Inflammatory macrophage treated with lipopolysaccharide for 4 hours (primary cell): ENCODE measurements at regions not wholly inside any gene's neighbourhood (a gene's known extent, or its start where the extent isn't known, plus 50 kb on each side); places are given as distances from the start of the nearest gene placed in this dataset.
A peak's percentile ranks its signal among the peaks of the same experiment; 100 is the strongest.
"Not testable (repeated sequence)": the region's sequence is repeated elsewhere in the genome, so short reads cannot be mapped to it uniquely, and the experiment has no call there.

Experiments
- DNase-seq: peaks from one replicate; pipeline ENCODE4 v3.0.0-alpha.2; 2020

DNA sequence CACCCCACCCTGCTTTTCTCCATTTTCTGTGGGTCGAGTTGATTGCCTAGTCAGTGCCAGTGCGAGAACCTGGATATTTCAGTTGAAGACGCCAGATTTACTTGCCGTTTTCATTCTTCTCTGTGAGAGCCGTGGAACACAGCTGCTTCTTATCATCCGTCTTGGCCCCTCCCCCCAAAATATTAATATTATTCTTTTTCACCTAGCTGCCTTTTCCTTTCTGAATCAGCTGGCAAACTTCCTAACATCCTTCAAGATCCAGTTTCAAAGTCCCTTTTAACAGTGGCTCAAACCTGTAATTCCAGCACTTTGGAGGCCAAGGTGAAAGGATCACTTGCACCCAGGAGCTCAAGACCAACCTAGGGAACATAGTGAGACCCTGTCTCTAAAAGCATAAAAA, 117.1 kb upstream of the RASA1 start:
- no peak for DNase-seq

DNA sequence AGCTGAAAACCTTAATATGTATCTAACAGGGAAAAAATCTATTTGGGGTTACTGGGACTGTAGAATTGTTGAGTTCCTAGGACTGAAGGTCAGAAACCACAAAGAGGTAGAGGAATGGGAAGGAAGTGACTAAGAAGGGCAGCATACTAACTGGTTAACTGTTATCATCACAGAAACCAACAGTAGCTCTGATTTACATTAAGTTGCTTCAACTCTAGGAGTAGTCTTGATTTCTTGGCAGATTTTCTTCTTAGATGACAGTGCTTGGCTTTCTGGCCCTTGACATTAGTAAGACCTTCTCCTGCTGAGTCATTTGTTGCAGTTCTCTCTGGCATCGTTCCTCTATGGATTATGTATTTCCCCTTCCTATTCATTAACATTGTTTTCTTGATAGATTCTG, 116.1 kb upstream of the RASA1 start:
- peak; percentile 83 for DNase-seq

- peak; percentile 47 for DNase-seq
Measured at GRCh38 chr5:87152886-87153285, 114.8 kb upstream of the RASA1 start.

DNA sequence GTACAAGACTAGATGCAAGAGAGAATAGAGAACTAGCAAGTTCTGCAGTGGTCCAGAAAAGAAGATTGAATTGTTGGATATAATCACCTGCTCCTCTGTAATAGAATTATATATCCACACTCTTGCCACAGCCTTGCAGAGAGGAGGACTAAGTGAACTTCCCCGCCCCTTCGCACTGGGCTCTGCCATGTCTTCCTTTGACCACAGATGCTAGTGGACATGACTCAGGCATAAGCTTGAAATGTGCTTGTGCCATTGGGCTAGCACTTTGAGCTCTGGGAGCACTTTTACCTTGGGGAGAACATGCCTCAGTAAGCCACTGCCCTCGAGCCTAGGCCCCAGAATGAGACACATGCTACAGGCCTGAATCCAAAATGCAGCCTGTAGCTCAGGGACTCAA, 113.5 kb upstream of the RASA1 start:
- DNase-seq: no peak

GRCh38 chr5:87155106-87155505, 112.6 kb upstream of the RASA1 start:
- peak; percentile 10 for DNase-seq

- DNase-seq: no peak
Measured at GRCh38 chr5:87156631-87157030, 111.1 kb upstream of the RASA1 start.

DNA sequence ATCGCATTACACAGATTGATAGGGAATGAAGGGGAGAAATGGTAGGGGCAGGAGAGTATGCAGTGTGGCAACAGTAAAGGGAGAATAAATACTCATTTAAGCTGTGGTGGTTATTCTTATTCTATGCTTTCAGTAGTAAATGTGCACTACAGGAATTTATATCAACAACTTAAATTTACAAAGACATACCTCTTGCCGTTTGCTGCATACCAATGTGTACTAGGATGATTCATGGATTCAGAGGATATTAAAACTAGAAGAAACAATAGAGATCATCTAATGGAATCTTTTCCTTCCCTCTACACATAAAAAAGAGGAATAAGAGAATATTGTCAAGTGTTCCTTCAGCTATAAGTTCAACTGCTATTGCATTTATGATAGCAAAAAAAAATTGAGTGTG, 103.3 kb upstream of the RASA1 start:
- DNase-seq: no peak

DNA sequence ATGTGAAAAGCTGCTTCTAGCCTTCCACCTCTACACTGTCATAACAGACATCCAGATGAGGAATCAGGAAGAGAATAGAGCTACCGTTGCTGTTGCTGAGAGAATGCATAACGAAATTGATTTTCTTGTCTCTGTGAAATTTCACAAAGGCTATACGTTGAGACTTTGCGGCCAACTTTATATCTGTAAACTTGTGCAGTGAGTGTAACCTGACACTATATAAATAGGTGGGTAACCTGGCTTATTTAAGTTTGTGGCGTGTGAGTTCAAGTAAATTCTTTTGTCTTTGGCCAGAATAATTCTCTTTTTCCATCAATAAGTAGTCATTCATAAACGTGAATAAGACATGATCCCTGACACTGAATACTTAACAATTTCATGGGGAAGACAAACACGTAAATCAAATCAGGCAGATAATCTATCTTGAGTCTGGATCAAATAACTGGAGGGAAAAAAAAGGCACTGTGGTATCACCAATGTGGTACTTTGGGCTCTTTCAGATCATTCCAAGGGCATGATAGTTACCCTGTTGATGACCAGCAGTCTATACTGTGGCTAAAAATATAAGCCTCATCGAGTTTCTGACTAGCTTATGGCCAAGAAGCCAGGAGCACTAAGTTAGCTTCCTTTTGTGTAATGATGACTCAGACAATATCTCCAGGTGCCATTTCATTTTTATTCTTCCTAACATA, 98.2 kb upstream of the RASA1 start:
- DNase-seq: no peak

DNA sequence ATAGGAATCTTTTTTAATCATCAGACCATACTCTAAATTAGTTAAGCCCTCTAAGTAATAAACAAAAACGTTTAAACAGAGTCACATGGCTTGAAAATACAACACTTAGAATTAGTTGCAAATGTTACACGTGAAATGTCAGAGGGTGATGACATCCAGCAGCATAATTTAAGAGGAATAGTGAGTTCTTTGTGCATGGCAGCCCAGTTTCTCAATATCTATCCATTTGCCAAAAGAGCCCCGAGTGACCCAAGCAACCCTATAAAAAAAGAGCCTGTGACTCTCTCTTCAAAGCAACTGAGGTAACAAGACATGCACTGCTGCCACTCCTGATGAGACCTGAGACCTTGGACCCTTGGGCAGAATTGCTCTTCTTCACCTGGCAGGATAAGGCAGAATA, 96.9 kb upstream of the RASA1 start:
- DNase-seq: no peak

DNA sequence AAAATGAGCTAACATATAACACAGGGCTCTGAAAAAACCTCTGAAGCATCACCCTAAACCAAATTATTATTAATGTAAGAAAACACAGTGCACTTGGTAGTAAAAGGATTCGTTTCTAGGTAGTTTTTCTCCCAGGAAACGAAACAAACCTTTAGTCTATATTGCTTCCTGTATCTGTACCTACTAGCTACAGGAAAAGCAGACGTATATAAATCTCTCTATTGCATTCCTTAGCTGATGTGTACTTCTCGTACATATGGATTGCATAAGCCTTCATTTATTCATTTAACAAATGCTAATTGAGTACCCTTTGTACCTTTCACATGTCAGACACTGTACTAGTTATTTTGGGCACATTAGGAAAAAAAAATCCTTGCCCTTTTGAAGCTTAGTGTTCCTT, 85.0 kb upstream of the RASA1 start:
- DNase-seq: no peak

DNA sequence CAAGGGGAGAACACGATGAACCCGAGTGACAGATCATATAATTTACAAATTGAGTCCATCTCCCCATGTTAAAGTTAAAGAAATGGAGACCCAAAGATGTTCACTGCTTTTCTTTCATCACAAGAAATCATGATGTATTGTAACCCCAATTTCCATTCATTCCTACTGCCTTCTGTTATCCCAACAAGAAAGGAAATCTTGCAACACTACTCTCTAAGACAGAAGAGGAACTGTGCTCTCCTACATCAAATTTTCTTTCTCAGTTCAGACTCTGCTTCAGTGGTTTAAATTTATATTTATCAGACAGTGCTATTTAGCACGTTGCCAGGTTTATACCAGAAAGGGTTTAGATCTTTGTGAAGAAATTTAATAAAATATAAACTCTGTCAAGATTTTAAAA, 83.8 kb upstream of the RASA1 start:
- peak; percentile 40 for DNase-seq

DNA sequence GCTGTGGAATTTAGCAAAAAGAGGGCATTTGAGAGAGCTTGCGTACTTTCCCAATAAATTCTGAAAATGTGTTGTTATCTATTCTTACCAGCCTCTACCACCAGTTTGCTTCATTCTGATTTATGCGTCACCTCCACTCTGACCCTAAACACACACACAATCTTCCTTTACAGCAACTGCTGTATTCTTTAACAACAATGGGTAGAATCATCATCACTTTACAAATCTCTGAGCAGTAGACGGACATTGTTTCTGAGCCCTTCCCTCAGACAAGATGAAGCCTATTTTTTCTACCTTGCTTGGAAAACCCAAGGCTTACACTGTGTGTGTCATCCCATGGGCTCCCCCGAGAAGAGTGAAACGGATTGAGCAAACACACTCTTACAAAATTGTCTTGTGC, 83.1 kb upstream of the RASA1 start:
- no peak for DNase-seq

- no peak for DNase-seq
Measured at GRCh38 chr5:87185838-87186237, 81.8 kb upstream of the RASA1 start.

DNA sequence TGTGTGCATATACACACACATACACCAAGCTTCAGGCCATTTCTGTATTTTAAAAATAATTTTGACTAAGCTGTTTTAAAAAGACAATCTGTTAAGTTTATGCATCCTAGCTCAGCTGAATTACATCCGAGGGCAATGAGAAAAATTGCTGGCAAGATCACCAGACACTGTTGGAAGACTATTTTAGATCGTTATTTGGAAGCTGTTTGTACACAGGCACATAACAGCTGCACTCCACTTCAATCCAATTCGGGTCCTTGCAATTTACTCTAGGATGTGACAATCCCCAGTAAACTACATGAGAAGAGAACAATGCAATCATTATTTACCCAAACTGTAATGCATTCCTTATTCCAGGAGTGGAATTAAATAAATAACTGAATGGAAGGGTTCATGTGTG, 79.3 kb upstream of the RASA1 start:
- no peak for DNase-seq

GRCh38 chr5:87190041-87190440, 77.6 kb upstream of the RASA1 start:
- no peak for DNase-seq

DNA sequence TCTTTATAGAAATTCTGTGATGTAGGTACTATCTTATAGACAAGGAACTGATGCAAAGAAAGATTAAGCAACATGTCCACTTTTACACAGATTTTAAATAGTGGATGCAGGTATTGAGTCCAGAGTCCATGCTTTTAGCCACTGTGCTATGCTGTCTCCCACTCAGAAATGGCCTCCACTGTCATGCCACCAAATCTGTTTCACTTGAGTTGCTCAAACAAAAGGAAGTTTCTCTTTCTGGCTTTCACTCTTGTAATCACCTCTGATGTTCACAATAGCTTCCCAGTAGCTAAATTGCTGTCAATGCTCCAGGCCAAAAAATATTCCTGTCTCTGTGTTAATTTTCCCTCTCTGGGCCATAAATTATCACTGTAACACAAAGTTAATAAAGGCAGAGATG, 77.0 kb upstream of the RASA1 start:
- DNase-seq: peak; percentile 40

- DNase-seq: no peak
Measured at GRCh38 chr5:87191645-87192044, 76.0 kb upstream of the RASA1 start.

DNA sequence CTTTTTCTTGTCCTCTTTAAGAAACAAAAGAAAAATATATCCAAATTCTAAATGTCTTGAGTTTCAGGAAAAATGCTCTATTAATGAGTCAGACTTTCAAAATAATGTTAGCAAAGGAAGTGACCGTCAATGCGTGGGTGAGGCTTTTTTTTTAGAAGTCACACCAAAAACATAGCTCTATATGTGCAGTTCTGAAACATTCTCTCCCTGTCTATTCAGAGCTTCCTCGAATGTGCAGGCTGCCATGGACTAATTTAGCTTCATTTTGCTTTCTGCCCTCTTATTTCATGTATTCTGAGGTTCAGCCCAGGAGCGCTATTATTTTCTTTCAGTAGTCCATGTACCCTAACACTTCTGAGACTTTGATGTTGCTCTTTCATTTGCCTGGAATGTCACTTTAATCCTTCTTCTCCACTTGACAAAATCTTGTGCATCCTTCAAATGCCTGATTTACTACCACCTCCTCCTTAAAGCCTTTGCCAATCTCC, 72.5 kb upstream of the RASA1 start:
- peak; percentile 85 for DNase-seq

- peak; percentile 8 for DNase-seq
Measured at GRCh38 chr5:87195616-87196015, 72.1 kb upstream of the RASA1 start.

DNA sequence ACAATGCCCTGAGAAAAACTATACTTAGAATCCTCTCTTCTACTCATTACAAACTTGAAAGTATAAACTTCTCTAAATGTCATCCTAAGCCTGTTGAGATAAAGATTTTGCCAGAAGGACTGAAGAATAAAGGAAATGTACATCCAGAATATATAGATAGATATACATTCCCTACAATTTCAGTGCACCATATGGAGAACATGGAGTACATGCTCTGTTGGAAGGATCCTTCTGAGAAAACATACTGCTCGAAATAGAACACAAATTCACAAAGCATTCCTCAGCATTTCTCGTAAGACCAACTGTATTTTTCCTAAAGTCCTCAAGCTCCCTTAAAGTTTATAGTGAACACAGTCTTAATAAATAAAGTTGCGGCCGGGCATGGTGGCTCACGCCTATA, 69.7 kb upstream of the RASA1 start:
- DNase-seq: no peak

GRCh38 chr5:87199246-87199645, 68.4 kb upstream of the RASA1 start:
- not testable (repeated sequence) for DNase-seq

- not testable (repeated sequence) for DNase-seq
Measured at GRCh38 chr5:87199704-87200103, 68.0 kb upstream of the RASA1 start.

GRCh38 chr5:87210076-87210475, 57.6 kb upstream of the RASA1 start:
- DNase-seq: no peak

DNA sequence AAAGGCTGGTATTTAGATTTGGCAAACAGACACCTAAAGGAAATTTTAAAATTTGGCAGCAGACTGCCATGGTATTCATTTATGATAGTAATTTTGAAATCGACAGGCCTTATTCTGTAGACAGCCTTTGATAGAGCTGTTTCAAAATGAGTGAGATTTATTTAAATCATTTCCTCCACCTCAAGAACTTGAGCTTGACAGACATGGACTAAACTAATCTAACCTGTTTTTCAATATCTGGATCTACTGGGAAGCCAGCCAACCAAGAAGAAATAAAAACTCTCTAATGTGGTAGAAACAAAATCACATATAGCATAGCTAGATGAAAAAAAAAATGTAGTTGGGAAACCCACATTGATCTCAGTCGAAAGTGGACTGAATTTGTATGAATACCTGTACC, 56.9 kb upstream of the RASA1 start:
- DNase-seq: no peak

GRCh38 chr5:87211676-87212075, 56.0 kb upstream of the RASA1 start:
- DNase-seq: no peak
